ENCODE measurements at regions not wholly inside any gene's neighbourhood (a gene's known extent, or its start where the extent isn't known, plus 50 kb on each side); places are given as distances from the start of the nearest gene placed in this dataset.
"Not testable (repeated sequence)": the region's sequence is repeated elsewhere in the genome, so short reads cannot be mapped to it uniquely, and the experiment has no call there.

DNA sequence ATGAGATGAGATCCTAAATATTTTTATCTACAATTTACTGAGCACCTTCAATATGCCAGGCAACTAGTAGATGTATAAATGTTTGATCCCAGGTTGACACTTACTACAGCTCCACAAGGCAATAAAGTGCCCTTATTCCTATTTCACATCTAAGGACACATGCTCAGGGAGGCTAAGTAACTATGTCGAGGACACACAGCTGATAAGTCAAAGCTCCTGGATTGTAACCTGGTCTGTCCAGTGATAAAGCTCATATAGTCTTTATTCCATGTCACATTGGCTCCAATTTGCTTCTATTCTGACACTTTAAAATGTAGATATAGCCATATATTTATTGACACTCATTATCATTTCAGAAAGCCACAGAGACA lies 93.8 kb upstream of the BMAL1 start:
- Histone ChIP-seq H3K4me3 (no peak overlapping the region), H3K27ac (no peak overlapping the region), H3K4me1 (no peaks in the 10 kb centered on the region), H3K36me3 (no peaks in the 10 kb centered on the region), H3K9me3 (peaks cover 0 to 21% of the 10 kb centered on the region in 2 donors), H3K27me3 (no peaks in the 10 kb centered on the region)
- TF ChIP-seq, protein P1, sequence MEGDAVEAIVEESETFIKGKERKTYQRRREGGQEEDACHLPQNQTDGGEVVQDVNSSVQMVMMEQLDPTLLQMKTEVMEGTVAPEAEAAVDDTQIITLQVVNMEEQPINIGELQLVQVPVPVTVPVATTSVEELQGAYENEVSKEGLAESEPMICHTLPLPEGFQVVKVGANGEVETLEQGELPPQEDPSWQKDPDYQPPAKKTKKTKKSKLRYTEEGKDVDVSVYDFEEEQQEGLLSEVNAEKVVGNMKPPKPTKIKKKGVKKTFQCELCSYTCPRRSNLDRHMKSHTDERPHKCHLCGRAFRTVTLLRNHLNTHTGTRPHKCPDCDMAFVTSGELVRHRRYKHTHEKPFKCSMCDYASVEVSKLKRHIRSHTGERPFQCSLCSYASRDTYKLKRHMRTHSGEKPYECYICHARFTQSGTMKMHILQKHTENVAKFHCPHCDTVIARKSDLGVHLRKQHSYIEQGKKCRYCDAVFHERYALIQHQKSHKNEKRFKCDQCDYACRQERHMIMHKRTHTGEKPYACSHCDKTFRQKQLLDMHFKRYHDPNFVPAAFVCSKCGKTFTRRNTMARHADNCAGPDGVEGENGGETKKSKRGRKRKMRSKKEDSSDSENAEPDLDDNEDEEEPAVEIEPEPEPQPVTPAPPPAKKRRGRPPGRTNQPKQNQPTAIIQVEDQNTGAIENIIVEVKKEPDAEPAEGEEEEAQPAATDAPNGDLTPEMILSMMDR (IDR thresholded peaks at IDR 0.05), result no peak
- no peak for DNase-seq (ENCODE audit: low spot score in 2 of 2)
- intact Hi-C loops (cut with DNase I), result no loop called here

DNA sequence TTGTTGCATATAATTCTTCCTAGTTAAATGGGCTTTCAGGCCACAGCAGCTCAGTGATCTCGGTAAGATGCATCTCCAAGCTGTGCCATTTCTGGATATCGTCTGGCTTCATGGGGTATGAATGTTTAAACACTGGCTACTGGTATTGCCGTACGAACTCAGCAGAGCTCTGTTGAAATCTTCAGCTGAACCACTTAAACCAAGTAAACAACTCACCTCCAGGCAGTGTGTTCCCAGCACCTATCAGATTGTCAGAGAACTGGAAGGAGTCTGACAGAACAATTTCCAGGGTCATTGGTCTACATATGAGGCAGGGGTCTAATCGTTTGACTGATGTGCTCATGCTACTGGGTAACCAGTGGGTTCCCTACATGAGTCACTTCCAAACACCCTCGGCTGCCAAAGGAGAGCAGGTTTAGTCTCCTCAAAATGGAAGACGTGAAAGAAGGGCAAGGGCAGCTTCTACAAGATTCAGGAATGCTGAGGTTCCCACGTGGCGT lies 93.2 kb upstream of the BMAL1 start:
- Histone ChIP-seq H3K4me3 (no peak overlapping the region), H3K9me3 (peaks cover 0 to 25% of the 10 kb centered on the region in 2 donors), H3K27me3 (no peaks in the 10 kb centered on the region), H3K27ac (no peak overlapping the region), H3K4me1 (no peaks in the 10 kb centered on the region), H3K36me3 (no peaks in the 10 kb centered on the region)
- TF ChIP-seq, protein P1 (IDR thresholded peaks at IDR 0.05), result no peak
- intact Hi-C loops (cut with DNase I), result no loop called here
- no peak for DNase-seq (ENCODE audit: low spot score in 2 of 2)

DNA sequence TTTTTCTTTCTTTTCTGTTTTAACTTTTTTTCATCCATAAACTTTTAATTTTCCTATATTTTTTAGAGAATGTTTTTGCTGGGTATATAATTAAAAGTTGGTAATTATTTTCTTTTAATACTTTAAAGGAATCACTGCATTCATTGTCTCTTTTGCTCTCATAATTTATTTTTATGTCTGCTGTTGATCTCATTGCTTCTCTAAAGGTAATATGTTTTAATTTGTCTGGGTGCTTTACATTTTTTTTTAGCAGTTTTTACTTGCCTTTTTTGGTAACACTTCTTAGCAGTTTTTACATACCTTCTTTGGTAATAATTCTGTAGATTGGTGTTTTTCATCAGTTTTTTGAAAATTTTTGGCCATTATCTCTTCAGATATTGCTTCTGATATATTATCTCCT lies 89.4 kb upstream of the BMAL1 start:
- no peak for DNase-seq (ENCODE audit: low spot score in 2 of 2)
- intact Hi-C loops (cut with DNase I), result no loop called here
- no peak overlapping the region for H3K4me3 ChIP-seq
- H3K27ac ChIP-seq, result no peak overlapping the region
- no peaks in the 10 kb centered on the region for H3K27me3 ChIP-seq
- peaks cover 0 to 25% of the 10 kb centered on the region in 2 donors for H3K9me3 ChIP-seq
- no peaks in the 10 kb centered on the region for H3K4me1 ChIP-seq
- TF ChIP-seq, protein P1 (IDR thresholded peaks at IDR 0.05), result no peak
- H3K36me3 ChIP-seq, result no peaks in the 10 kb centered on the region

DNA sequence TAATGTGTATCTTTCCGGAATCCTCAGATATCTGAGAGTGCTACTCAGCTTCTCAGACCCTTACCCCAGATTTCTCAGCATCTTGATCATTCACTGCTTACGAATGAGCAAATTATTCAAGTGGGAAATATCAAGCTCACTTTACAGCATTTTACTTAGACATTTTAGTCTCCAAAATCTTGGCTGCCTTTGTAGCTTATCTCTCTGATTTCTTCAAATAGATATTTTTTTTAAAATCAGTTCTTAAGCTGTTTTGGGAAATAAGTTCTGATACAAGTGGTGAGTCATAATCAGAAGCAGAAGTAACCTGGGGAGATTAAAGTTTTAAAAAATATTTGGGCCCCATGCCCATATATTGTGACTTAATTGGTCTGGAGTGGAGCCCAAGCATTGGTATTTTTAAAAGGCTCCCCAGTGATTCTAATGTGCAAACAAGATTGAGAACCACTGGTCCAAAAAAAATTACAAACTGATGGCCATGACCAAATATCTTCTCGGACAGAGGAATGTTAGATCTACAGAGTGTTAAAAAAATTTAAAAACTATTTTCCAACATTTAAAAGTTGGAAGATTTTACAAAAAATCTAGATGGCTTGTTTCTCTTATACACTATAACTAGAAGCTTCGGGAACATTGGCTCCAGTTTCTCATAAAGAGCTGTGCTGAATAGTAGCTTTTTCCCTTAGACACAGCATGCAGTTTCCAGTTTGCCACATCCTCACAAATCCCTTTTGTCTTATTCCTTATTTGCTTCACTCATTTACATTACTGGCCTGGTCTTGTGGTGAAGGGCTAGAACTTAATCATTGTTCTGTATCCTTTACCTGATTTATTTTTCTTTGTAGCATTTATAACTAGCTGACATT lies 87.8 kb upstream of the BMAL1 start:
- H3K4me1 ChIP-seq, result no peaks in the 10 kb centered on the region
- peaks cover 0 to 25% of the 10 kb centered on the region in 2 donors for H3K9me3 ChIP-seq
- no peak overlapping the region for H3K27ac ChIP-seq
- TF ChIP-seq, protein P1 (IDR thresholded peaks at IDR 0.05), result no peak
- no peaks in the 10 kb centered on the region for H3K27me3 ChIP-seq
- H3K36me3 ChIP-seq, result no peaks in the 10 kb centered on the region
- no peak overlapping the region for H3K4me3 ChIP-seq
- no peak for DNase-seq (ENCODE audit: low spot score in 2 of 2)
- intact Hi-C loops (cut with DNase I), result no loop called here

DNA sequence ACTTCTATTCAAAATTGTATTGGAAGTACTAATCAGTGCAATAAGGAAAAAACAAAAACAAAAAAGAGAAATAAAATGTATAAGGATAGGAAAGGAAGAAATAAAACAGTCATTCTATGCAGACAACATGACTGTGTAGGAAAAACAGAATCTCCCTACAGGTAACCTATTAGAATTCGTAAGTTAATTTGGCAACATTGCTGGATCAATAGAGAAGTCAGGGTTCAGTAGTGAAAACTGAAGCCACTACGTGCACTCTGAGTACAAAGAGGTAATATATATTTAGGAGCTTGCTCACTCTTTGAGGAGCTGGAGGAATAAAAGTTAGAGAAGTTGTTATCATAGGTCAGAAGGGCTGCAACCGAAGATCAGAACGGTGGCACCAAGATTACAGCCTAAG lies 84.0 kb upstream of the BMAL1 start:
- H3K4me3 ChIP-seq, result no peak overlapping the region
- no peaks in the 10 kb centered on the region for H3K36me3 ChIP-seq
- intact Hi-C loops (cut with DNase I), result no loop called here
- no peaks in the 10 kb centered on the region for H3K27me3 ChIP-seq
- H3K4me1 ChIP-seq, result no peaks in the 10 kb centered on the region
- DNase-seq (ENCODE audit: low spot score in 2 of 2), result no peak
- TF ChIP-seq, protein P1 (IDR thresholded peaks at IDR 0.05), result no peak
- no peak overlapping the region for H3K27ac ChIP-seq
- peaks cover 0 to 6% of the 10 kb centered on the region in 2 donors for H3K9me3 ChIP-seq

DNA sequence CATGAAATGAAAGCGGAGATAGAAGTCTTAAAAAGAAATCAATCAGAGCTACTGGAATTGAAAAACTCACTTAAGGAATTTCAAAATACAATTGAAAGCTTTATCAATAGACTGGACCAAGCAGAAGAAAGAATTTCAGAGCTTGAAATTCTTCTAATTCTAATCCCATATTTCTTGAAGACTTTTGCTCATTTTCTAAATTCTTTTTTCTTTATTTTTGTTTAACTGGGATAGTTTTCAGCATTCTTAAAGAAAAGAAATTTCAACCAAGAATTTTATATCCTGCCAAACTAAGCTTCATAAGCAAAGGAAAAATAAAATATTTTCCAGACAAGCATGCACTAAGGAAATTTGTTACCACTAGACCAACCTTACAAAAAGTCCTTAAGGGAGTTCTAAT lies 80.2 kb upstream of the BMAL1 start:
- H3K4me1 ChIP-seq; H3K4me3 ChIP-seq; DNase-seq (ENCODE audit: low spot score in 2 of 2); H3K9me3 ChIP-seq; intact Hi-C loops (cut with DNase I); H3K36me3 ChIP-seq; H3K27ac ChIP-seq; H3K27me3 ChIP-seq: not testable (repeated sequence)
